SH-SY5Y (cell line): ENCODE measurements at regions not wholly inside any gene's neighbourhood (a gene's known extent, or its start where the extent isn't known, plus 50 kb on each side); places are given as distances from the start of the nearest gene placed in this dataset.

Experiments used
- GATA2 ChIP-seq: IDR thresholded peaks from 2 replicates; pipeline ENCODE4 v1.6.1; 2011; ENCODE audit warnings: mild to moderate bottlenecking, low read depth, low read length
- GATA3 ChIP-seq: IDR thresholded peaks from 2 replicates; pipeline ENCODE4 v1.6.1; 2011; ENCODE audit warnings: low read depth, mild to moderate bottlenecking, low read length, moderate library complexity

DNA sequence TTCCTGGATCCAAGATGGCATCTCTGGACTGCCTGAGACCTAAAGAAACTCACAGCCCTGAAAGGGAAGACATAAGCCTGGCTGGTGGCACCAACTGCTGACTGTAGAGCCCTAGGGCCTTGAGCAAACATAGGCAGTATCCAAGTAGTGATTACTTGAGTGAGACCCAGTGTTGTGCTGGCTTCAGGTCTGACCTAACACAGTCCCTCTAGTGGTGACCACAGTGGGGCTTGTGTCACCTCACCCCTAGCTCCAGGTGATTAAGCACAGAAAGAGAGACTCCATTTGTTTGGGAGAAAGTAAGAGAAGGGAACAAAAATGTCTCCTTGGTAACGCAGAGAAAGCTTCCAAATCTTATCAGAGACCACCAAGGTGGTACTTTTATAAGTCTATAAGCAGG is 496.3 kb upstream of the HTR2C start:
- TF ChIP-seq GATA2 (no peak), GATA3 (no peak)
